Tibial nerve (tissue), 4 donors: ENCODE measurements at regions not wholly inside any gene's neighbourhood (a gene's known extent, or its start where the extent isn't known, plus 50 kb on each side); places are given as distances from the start of the nearest gene placed in this dataset.
"Not testable (repeated sequence)": the region's sequence is repeated elsewhere in the genome, so short reads cannot be mapped to it uniquely, and the experiment has no call there.

ENCODE experiments used
- DNase-seq, 2 donors: peaks; one replicate each; pipeline ENCODE4 v3.0.0-alpha.2; 2019; ENCODE audit warnings: low spot score in 2 of 2
- H3K27ac ChIP-seq, 4 donors: fragments of 200-600 bp; sonication (generic) in 3 of 4; one replicate each; pipeline ENCODE4 v1.5.1; 2017 to 2019; ENCODE audit warnings: mild to moderate bottlenecking in 1 of 4
- H3K27me3 ChIP-seq, 2 donors: fragments of 200-600 bp; sonication (generic) in 1 of 2; one replicate each; pipeline versions ENCODE4 v1.5.1 to v1.6.0; 2017 to 2019
- H3K36me3 ChIP-seq, 3 donors: fragments of 200-600 bp; sonication (generic); one replicate each; pipeline ENCODE4 v1.5.1; 2018 to 2019
- H3K4me1 ChIP-seq, 4 donors: fragments of 200-600 bp; sonication (generic) in 3 of 4; one replicate each; pipeline ENCODE4 v1.5.1; 2017 to 2019
- H3K4me3 ChIP-seq, 4 donors: fragments of 200-600 bp; sonication (generic) in 3 of 4; one replicate each; pipeline ENCODE4 v1.5.1; 2017 to 2019; ENCODE audit warnings: mild to moderate bottlenecking in 1 of 4, moderate library complexity in 1 of 4
- H3K9me3 ChIP-seq, 4 donors: fragments of 200-600 bp; sonication (generic) in 3 of 4; one replicate each; pipeline ENCODE4 v1.5.1; 2017 to 2019
- CTCF ChIP-seq, 5 experiments: fragments of 200-600 bp in 3 of 5; fragments of 450-650 bp in 2 of 5; sonication (generic) in 3 of 5; IDR thresholded peaks; one replicate each; pipeline ENCODE4 v1.5.1; 2016 to 2019; ENCODE audit warnings: antibody characterized with exemption in 5 of 5, mild to moderate bottlenecking in 3 of 5, moderate library complexity in 2 of 5
- EP300 ChIP-seq, 2 donors: sonication (generic); formaldehyde crosslinking; IDR thresholded peaks; one replicate each; pipeline ENCODE4 v1.6.1; 2017; ENCODE audit warnings: antibody characterized with exemption in 2 of 2, mild to moderate bottlenecking in 1 of 2
- POLR2A ChIP-seq, 2 donors: fragments of 450-650 bp; IDR thresholded peaks; one replicate each; pipeline ENCODE4 v1.6.1; 2017; ENCODE audit warnings: antibody characterized with exemption in 2 of 2, mild to moderate bottlenecking in 2 of 2, moderate library complexity in 2 of 2
- WGBS, 2 donors: methylation state at CpG; one replicate each; pipeline ENCODE4 v1.1.5; 2018; 5-methylcytosine and 5-hydroxymethylcytosine counted together

GRCh38 chr2:175601969-175602368, 400.1 kb downstream of the LNPK start:
- no peak for DNase-seq
- no peak overlapping the region for H3K4me3 ChIP-seq
- peaks cover 0 to 7% (median 0%) of the 10 kb centered on the region in 4 donors for H3K4me1 ChIP-seq
- TF ChIP-seq EP300 (IDR thresholded peaks at IDR 0.05) = no peak
- TF ChIP-seq POLR2A (IDR thresholded peaks at IDR 0.05) = no peak
- no peak for TF ChIP-seq CTCF (IDR thresholded peaks at IDR 0.05)
- no peaks in the 10 kb centered on the region for H3K36me3 ChIP-seq
- no peak overlapping the region for H3K27ac ChIP-seq
- H3K9me3 ChIP-seq = no peaks in the 10 kb centered on the region
- 66 to 74% methylated on average over 1 of the region's 1 CpG for WGBS, 2 donors
- H3K27me3 ChIP-seq = no peaks in the 10 kb centered on the region

- H3K27ac ChIP-seq = peak overlapping the region in 2 of 4 donors; percentile 2 to 16
- H3K4me3 ChIP-seq = no peak overlapping the region
- TF ChIP-seq POLR2A (IDR thresholded peaks at IDR 0.05) (no peak), EP300 (IDR thresholded peaks at IDR 0.05) (peak in 1 of 2 donors; percentile 42)
- H3K9me3 ChIP-seq = no peaks in the 10 kb centered on the region
- H3K27me3 ChIP-seq = no peaks in the 10 kb centered on the region
- peak in 1 of 2 donors; percentile 17 for DNase-seq
- WGBS, 2 donors = 55 to 62% methylated on average over 7 of the region's 7 CpGs
- peaks cover 0 to 7% (median 0%) of the 10 kb centered on the region in 4 donors for H3K4me1 ChIP-seq
- H3K36me3 ChIP-seq = no peaks in the 10 kb centered on the region
Measured at GRCh38 chr2:175599966-175600831, 401.9 kb downstream of the LNPK start.

GRCh38 chr2:175597286-175597685, 404.8 kb downstream of the LNPK start:
- no peak for DNase-seq
- Histone ChIP-seq H3K36me3 (no peaks in the 10 kb centered on the region), H3K27me3 (no peaks in the 10 kb centered on the region), H3K27ac (no peak overlapping the region), H3K4me3 (no peak overlapping the region), H3K9me3 (no peaks in the 10 kb centered on the region), H3K4me1 (peaks cover 0 to 7% (median 0%) of the 10 kb centered on the region in 4 donors)
- TF ChIP-seq EP300 (IDR thresholded peaks at IDR 0.05) (no peak), CTCF (IDR thresholded peaks at IDR 0.05) (no peak), POLR2A (IDR thresholded peaks at IDR 0.05) (no peak)

GRCh38 chr2:175595139-175595538, 406.9 kb downstream of the LNPK start:
- TF ChIP-seq CTCF (IDR thresholded peaks at IDR 0.05) (no peak), POLR2A (IDR thresholded peaks at IDR 0.05) (no peak), EP300 (IDR thresholded peaks at IDR 0.05) (no peak)
- 88 to 89% methylated on average over 4 of the region's 4 CpGs for WGBS, 2 donors
- no peak overlapping the region for H3K4me3 ChIP-seq

GRCh38 chr2:175593686-175594525, 408.2 kb downstream of the LNPK start:
- not testable (repeated sequence) for H3K4me1 ChIP-seq, H3K27me3 ChIP-seq, H3K4me3 ChIP-seq, H3K9me3 ChIP-seq, H3K27ac ChIP-seq, H3K36me3 ChIP-seq, DNase-seq
- 80 to 81% methylated on average over 29 to 32 of the region's 32 CpGs for WGBS, 2 donors

More at GRCh38 chr2:175595139-175595538, 406.9 kb downstream of the LNPK start:
- H3K36me3 ChIP-seq = no peaks in the 10 kb centered on the region
- H3K27ac ChIP-seq = no peak overlapping the region
- H3K4me1 ChIP-seq = peaks cover 0 to 2% (median 0%) of the 10 kb centered on the region in 4 donors
- H3K9me3 ChIP-seq = no peaks in the 10 kb centered on the region
- no peak for DNase-seq
- H3K27me3 ChIP-seq = no peaks in the 10 kb centered on the region

GRCh38 chr2:175588213-175588612, 406.7 kb upstream of the ATP5MC3 start:
- not testable (repeated sequence) for H3K36me3 ChIP-seq, H3K27me3 ChIP-seq, DNase-seq, H3K4me3 ChIP-seq, H3K27ac ChIP-seq, H3K4me1 ChIP-seq, H3K9me3 ChIP-seq
- WGBS, 2 donors = 92 to 100% methylated on average over 1 of the region's 1 CpG
